Lower leg skin (tissue), 3 donors: ENCODE measurements at regions not wholly inside any gene's neighbourhood (a gene's known extent, or its start where the extent isn't known, plus 50 kb on each side); places are given as distances from the start of the nearest gene placed in this dataset.

ENCODE experiments used
- CTCF ChIP-seq, 3 donors: fragments of 450-650 bp; IDR thresholded peaks; one replicate each; pipeline ENCODE4 v1.5.1; 2016; ENCODE audit warnings: antibody characterized with exemption in 3 of 3, mild to moderate bottlenecking in 3 of 3, moderate library complexity in 2 of 3
- POLR2A ChIP-seq, 2 donors: fragments of 450-650 bp; IDR thresholded peaks; one replicate each; pipeline ENCODE4 v1.6.1; 2016 to 2017; ENCODE audit warnings: antibody characterized with exemption in 2 of 2, mild to moderate bottlenecking in 1 of 2, moderate library complexity in 1 of 2

GRCh38 chr7:28362182-28362581 lies 50.1 kb upstream of the CREB5 start:
- no peak for TF ChIP-seq POLR2A (IDR thresholded peaks at IDR 0.05)
- TF ChIP-seq CTCF (IDR thresholded peaks at IDR 0.05): no peak
